ENCODE measurements at regions not wholly inside any gene's neighbourhood (a gene's known extent, or its start where the extent isn't known, plus 50 kb on each side); places are given as distances from the start of the nearest gene placed in this dataset.

DNA sequence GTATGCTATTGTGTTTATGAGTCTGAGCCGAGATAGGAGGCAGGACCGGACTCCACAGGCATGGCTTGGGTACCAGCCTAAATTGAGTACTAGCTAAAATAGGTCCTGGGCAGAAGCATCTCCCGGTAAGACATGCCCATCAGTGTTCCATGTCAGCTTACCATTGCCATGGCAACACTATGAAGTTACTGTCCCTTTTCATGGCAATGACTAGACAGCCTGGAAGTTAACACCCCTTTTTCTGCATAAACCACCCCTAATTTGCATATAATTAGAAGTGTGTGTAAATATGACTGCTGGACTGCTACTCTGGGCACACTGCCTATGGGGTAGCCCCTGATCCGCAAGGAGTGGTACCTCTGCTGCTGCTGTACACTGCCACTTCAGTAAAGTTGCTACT is 1005.1 kb upstream of the FAM98A start:
- no peak overlapping the region for H3K14ac ChIP-seq (ENCODE audit: insufficient read length)
- H3K18ac ChIP-seq (ENCODE audit: extremely low read depth, low read length) = no peak overlapping the region
- no peak overlapping the region for H3K4ac ChIP-seq (replicated peaks; ENCODE audit: insufficient read length, low read depth, low read length)
- ChIA-PET POLR2A (ENCODE audit: partially characterized antibody) (no interaction called here), CTCF (ENCODE audit: partially characterized antibody) (interaction anchor here (0.7 kb wide), 1 partner anchor 146 kb away, joined by 3 read pairs; no protein-coding TSS in a partner anchor)
- H3K9ac ChIP-seq (replicated peaks in 1 of 4; ENCODE audit: extremely low read depth in 1 of 4, low read depth in 3 of 4, low read length in 3 of 4) = no peak overlapping the region
- 97% methylated on average over 4 of the region's 4 CpGs; no CpG with 5 or more reads in 1 of the 2 experiments for WGBS, 2 experiments (ENCODE audit: extremely low coverage in 1 of 2, insufficient coverage in 1 of 2, insufficient read length in 1 of 2, insufficient replicate concordance in 2 of 2, low coverage in 1 of 2, low lambda C conversion rate in 2 of 2, missing lambda C conversion rate in 1 of 2)
- H3K27ac ChIP-seq (ENCODE audit: low read depth, low read length) = no peak overlapping the region
- no peak overlapping the region for H2BK12ac ChIP-seq (ENCODE audit: low read depth, low read length)
- no peaks in the 10 kb centered on the region for H4K20me1 ChIP-seq (replicated peaks in 1 of 2; ENCODE audit: control insufficient read depth in 1 of 2, insufficient read depth in 2 of 2, low read length in 2 of 2)
- no peak overlapping the region for H2BK5ac ChIP-seq (ENCODE audit: low read depth, low read length)
- H4K91ac ChIP-seq (replicated peaks; ENCODE audit: insufficient read length, low read length) = no peak overlapping the region
- no peaks in the 10 kb centered on the region for H3K36me3 ChIP-seq (ENCODE audit: control insufficient read depth in 2 of 4, insufficient read depth in 4 of 4, low read length in 3 of 4)
- no peak overlapping the region for H2BK120ac ChIP-seq (replicated peaks; ENCODE audit: low read depth, low read length)
- no peak overlapping the region for H3K4me2 ChIP-seq (ENCODE audit: insufficient read depth in 1 of 2, low read depth in 2 of 2, low read length in 2 of 2)
- H3K4me3 ChIP-seq (ENCODE audit: extremely low read depth in 1 of 4, insufficient read depth in 2 of 4, low read depth in 3 of 4, low read length in 4 of 4) = no peak overlapping the region
- no peak overlapping the region for H4K8ac ChIP-seq (ENCODE audit: extremely low read depth, insufficient read depth, low read length)
- H4K5ac ChIP-seq (ENCODE audit: insufficient read length, low read depth, low read length) = no peak overlapping the region
- no peak overlapping the region for H3K23ac ChIP-seq (ENCODE audit: insufficient read length)
- H3K27me3 ChIP-seq (replicated peaks in 1 of 4; ENCODE audit: control insufficient read depth in 3 of 4, extremely low read depth in 1 of 4, insufficient read depth in 3 of 4, low read length in 3 of 4) = no peaks in the 10 kb centered on the region
- H3K56ac ChIP-seq (replicated peaks; ENCODE audit: insufficient read length, low read depth, low read length) = no peak overlapping the region
- no peak for DNase-seq (ENCODE audit: low read depth in 1 of 2, low spot score in 2 of 2)
- no peak overlapping the region for H2BK15ac ChIP-seq (ENCODE audit: low read length)
- no peak overlapping the region for H2BK20ac ChIP-seq (ENCODE audit: low read length)
- H3K79me1 ChIP-seq (ENCODE audit: low read depth, low read length) = no peaks in the 10 kb centered on the region
- no peaks in the 10 kb centered on the region for H3K4me1 ChIP-seq (replicated peaks in 1 of 4; ENCODE audit: control insufficient read depth in 3 of 4, insufficient read depth in 4 of 4, low read length in 3 of 4)
- no peak overlapping the region for H2AK5ac ChIP-seq (ENCODE audit: low read depth, low read length)
- no peak for FAIRE-seq
- TF ChIP-seq SAP30 (IDR thresholded peaks at IDR 0.05; ENCODE audit: insufficient read depth, insufficient replicate concordance, low read length) = no peak
- no peaks in the 10 kb centered on the region; the same call in 1 of the 2 replicates for H3K23me2 ChIP-seq (ENCODE audit: low read depth, low read length)
- no peaks in the 10 kb centered on the region for H3K79me2 ChIP-seq (ENCODE audit: control insufficient read depth in 1 of 2, insufficient read depth in 2 of 2, low read length in 2 of 2)
- H3K9me3 ChIP-seq (ENCODE audit: insufficient read depth in 2 of 2, low read depth in 1 of 2, low read length in 1 of 2) = no peaks in the 10 kb centered on the region
- H2AFZ ChIP-seq (ENCODE audit: low read length) = no peak overlapping the region

Measured in H1 (cell line).